HG03521 (cell line): ENCODE measurements at regions not wholly inside any gene's neighbourhood (a gene's known extent, or its start where the extent isn't known, plus 50 kb on each side); places are given as distances from the start of the nearest gene placed in this dataset.
"Not testable (repeated sequence)": the region's sequence is repeated elsewhere in the genome, so short reads cannot be mapped to it uniquely, and the experiment has no call there.

Source experiments
- ATAC-seq: cut with Tn5 transposase; IDR thresholded peaks from one replicate; pipeline ENCODE4 v1.9.1; 2021; ENCODE audit warnings: mild to moderate bottlenecking, moderate library complexity; ENCODE audit not compliant: unreplicated experiment

GRCh38 chr10:117458571-117458970 is 83.3 kb upstream of the PDZD8 start:
- ATAC-seq = no peak

- ATAC-seq = no peak
Measured at GRCh38 chr10:117457932-117458331, 82.7 kb upstream of the PDZD8 start.

GRCh38 chr10:117457071-117457810 is 82.0 kb upstream of the PDZD8 start:
- ATAC-seq = no peak

GRCh38 chr10:117455346-117455745 is 80.1 kb upstream of the PDZD8 start:
- ATAC-seq = no peak

- ATAC-seq = no peak
Measured at GRCh38 chr10:117454502-117454901, 79.3 kb upstream of the PDZD8 start.

- ATAC-seq = not testable (repeated sequence)
Measured at GRCh38 chr10:117453484-117453883, 78.2 kb upstream of the PDZD8 start.

- no peak for ATAC-seq
Measured at GRCh38 chr10:117450940-117451339, 75.7 kb upstream of the PDZD8 start.

GRCh38 chr10:117449636-117450035 is 74.4 kb upstream of the PDZD8 start:
- no peak for ATAC-seq

GRCh38 chr10:117448802-117449201 is 73.6 kb upstream of the PDZD8 start:
- no peak for ATAC-seq

- no peak for ATAC-seq
Measured at GRCh38 chr10:117445992-117446391, 70.8 kb upstream of the PDZD8 start.

GRCh38 chr10:117444497-117445040 is 69.3 kb upstream of the PDZD8 start:
- ATAC-seq = no peak

GRCh38 chr10:117443686-117444041 is 68.4 kb upstream of the PDZD8 start:
- ATAC-seq = no peak

GRCh38 chr10:117442944-117443685 is 67.9 kb upstream of the PDZD8 start:
- peak; percentile 81 for ATAC-seq

GRCh38 chr10:117442521-117442920 is 67.3 kb upstream of the PDZD8 start:
- no peak for ATAC-seq

- ATAC-seq = peak; percentile 36
Measured at GRCh38 chr10:117441812-117442443, 66.7 kb upstream of the PDZD8 start.

GRCh38 chr10:117441361-117441760 is 66.1 kb upstream of the PDZD8 start:
- ATAC-seq = no peak

- ATAC-seq = no peak
Measured at GRCh38 chr10:117439243-117439912, 64.1 kb upstream of the PDZD8 start.

GRCh38 chr10:117432866-117433265 is 57.6 kb upstream of the PDZD8 start:
- ATAC-seq = no peak

GRCh38 chr10:117431160-117431559 is 55.9 kb upstream of the PDZD8 start:
- ATAC-seq = no peak

- ATAC-seq = not testable (repeated sequence)
Measured at GRCh38 chr10:117430535-117430934, 55.3 kb upstream of the PDZD8 start.

- ATAC-seq = no peak
Measured at GRCh38 chr10:117429643-117430265, 54.5 kb upstream of the PDZD8 start.
